Erythroblast (primary cell): ENCODE measurements at regions not wholly inside any gene's neighbourhood (a gene's known extent, or its start where the extent isn't known, plus 50 kb on each side); places are given as distances from the start of the nearest gene placed in this dataset.

Source experiments
- GATA1 ChIP-seq: IDR thresholded peaks from 2 replicates; pipeline ENCODE4 v1.6.1; 2011; ENCODE audit warnings: low read depth, mild to moderate bottlenecking, control low read depth, low read length, moderate library complexity
- POLR2A ChIP-seq: IDR thresholded peaks from 2 replicates; pipeline ENCODE4 v1.6.1; 2011; ENCODE audit warnings: mild to moderate bottlenecking, low read length

DNA sequence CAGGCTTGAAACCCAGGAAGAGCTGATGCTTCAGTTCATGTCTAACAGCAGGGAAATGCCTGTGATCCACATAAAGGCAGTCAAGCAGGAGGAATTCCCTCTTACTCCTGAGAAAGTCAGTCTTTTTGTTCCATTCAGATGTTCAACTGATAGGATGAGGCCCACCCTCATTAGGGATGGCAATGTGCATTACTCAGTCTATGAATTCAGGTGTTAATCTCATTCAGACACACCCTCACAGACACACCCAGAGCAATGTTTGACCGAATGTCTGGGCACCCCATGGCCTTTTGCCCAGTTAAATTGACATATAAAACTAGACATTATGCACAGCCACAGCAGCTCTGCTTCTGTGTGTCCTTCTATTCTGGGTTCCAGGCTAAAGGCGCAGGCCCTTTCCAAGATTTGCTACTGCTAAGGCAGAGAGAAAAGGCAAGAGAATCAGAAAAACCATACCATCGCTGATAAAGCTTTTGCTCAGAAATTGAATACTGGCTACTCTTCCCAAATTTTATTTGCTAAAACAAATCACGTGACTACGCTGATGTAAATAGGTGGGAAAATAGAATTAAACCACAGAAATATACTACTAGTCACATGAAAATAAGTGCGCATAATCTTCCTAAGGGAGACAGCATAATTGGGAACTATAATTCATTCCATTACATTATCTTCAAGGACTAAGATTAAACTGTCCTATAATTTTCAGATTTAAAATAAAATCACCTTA lies 625.0 kb upstream of the MAN1A1 start:
- no peak for TF ChIP-seq POLR2A
- no peak for TF ChIP-seq GATA1
